ENCODE measurements at regions not wholly inside any gene's neighbourhood (a gene's known extent, or its start where the extent isn't known, plus 50 kb on each side); places are given as distances from the start of the nearest gene placed in this dataset.

DNA sequence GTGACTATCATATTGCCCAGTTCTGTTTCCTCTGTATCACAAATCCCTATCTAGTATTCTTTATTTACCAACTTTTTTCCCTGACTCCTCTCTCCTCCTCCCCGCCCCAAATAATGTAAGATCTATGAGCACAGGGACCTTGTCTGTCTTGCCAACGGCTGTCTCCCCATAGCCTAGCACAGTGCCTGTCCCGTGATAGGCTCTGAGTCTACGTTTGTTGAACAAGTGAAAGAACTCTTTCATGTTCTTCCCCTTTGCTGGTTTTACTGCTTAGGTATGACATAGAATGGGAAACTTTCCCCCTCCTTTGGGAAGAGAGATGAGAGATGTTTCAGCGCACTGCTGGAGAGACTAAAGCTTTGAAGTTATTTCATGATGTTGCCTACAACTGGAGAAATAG is 367.0 kb downstream of the PRDM2 start:
- H3K4me3 ChIP-seq = no peak overlapping the region
- TF ChIP-seq, protein P1, sequence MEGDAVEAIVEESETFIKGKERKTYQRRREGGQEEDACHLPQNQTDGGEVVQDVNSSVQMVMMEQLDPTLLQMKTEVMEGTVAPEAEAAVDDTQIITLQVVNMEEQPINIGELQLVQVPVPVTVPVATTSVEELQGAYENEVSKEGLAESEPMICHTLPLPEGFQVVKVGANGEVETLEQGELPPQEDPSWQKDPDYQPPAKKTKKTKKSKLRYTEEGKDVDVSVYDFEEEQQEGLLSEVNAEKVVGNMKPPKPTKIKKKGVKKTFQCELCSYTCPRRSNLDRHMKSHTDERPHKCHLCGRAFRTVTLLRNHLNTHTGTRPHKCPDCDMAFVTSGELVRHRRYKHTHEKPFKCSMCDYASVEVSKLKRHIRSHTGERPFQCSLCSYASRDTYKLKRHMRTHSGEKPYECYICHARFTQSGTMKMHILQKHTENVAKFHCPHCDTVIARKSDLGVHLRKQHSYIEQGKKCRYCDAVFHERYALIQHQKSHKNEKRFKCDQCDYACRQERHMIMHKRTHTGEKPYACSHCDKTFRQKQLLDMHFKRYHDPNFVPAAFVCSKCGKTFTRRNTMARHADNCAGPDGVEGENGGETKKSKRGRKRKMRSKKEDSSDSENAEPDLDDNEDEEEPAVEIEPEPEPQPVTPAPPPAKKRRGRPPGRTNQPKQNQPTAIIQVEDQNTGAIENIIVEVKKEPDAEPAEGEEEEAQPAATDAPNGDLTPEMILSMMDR (IDR thresholded peaks at IDR 0.05) = no peak
- no peaks in the 10 kb centered on the region for H3K9me3 ChIP-seq
- no peak overlapping the region for H3K27ac ChIP-seq
- no peak for DNase-seq
- intact Hi-C loops (cut with DNase I) = no loop called here
- H3K27me3 ChIP-seq = peaks cover 0 to 27% (median 5%) of the 10 kb centered on the region in 7 donors
- H3K36me3 ChIP-seq = no peaks in the 10 kb centered on the region
- ATAC-seq = no peak
- WGBS, 2 donors = 82 to 86% methylated on average over 5 of the region's 5 CpGs
- no peaks in the 10 kb centered on the region for H3K4me1 ChIP-seq

DNA sequence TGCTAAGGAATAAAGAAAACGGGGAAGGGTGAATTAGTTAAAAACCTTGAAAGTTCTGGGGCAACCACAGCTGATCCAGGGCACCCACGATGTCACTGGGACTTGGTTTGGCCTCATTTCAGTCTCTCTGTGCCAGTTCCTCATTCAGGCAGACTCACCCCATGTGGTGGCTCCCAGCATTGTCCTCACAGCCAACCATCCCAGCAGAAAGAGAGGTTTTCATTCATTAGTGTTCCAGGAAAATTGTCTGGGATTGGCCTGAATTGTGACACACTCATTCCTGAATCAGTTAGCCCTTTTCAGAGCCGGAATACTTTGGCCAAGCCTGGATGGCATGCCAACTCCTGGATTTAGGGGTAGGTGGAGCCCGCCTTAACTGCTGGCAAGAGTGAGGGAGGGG is 367.7 kb downstream of the PRDM2 start:
- no peak overlapping the region for H3K27ac ChIP-seq
- no peak for DNase-seq

DNA sequence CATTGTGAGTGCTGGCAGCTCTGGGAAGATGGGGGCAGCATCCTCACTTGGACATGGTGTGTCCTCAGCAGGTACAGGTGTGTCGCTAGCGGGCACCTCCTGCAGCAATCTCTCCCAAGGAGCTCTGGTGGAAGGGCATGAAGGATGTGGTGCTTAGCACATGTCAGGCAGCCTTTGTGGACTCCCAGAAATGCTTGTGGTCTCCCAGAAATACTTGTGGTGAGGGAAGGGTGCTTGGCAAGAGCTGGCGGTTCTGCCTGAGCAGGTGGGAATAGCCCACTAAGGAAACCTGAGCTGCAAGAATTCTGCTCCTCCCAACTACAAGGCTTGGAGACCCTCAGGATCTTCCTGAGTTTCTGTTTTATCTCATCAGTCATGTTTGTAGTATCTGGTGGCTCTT is 371.6 kb downstream of the PRDM2 start:
- intact Hi-C loops (cut with DNase I) = no loop called here
- peaks cover 0 to 36% (median 5%) of the 10 kb centered on the region in 7 donors for H3K27me3 ChIP-seq
- no peak overlapping the region for H3K4me3 ChIP-seq
- H3K36me3 ChIP-seq = no peaks in the 10 kb centered on the region
- ATAC-seq (no peak), DNase-seq (no peak)
- TF ChIP-seq, protein P1 (IDR thresholded peaks at IDR 0.05) = no peak
- no peaks in the 10 kb centered on the region for H3K4me1 ChIP-seq
- H3K9me3 ChIP-seq = no peaks in the 10 kb centered on the region
- no peak overlapping the region for H3K27ac ChIP-seq
- 84 to 89% methylated on average over 3 of the region's 3 CpGs for whole genome bisulfite sequencing, 2 donors

More for the DNA sequence above, 367.7 kb downstream of the PRDM2 start:
- Histone ChIP-seq H3K9me3 (no peaks in the 10 kb centered on the region), H3K4me1 (no peaks in the 10 kb centered on the region), H3K36me3 (no peaks in the 10 kb centered on the region), H3K27me3 (peaks cover 0 to 27% (median 5%) of the 10 kb centered on the region in 7 donors), H3K4me3 (no peak overlapping the region)
- WGBS, 2 donors = 62 to 63% methylated on average over 4 of the region's 4 CpGs
- TF ChIP-seq, protein P1 (IDR thresholded peaks at IDR 0.05) = no peak
- no peak for ATAC-seq
- intact Hi-C loops (cut with DNase I) = no loop called here

DNA sequence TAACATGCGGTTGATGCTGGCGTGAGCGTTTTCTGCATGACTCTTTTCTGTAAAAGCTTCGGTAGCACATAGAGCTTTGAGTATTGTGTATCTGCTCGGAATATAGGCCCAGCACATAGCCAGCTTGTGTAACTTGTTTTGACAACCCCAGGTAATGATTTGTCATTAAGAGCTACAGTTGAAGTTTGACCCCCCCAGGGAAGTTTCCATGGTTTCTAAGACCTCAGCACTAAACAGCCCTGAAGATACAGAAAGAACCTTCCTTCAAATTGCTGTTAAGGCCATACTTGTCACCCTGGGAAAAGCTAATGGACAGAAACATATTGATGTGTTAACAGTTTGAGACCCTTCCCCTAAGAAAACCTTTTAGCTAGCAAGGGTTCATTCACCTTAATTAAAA is 380.7 kb downstream of the PRDM2 start:
- TF ChIP-seq, protein P1 (IDR thresholded peaks at IDR 0.05) = no peak
- Histone ChIP-seq H3K27me3 (peaks cover 0 to 3% (median 0%) of the 10 kb centered on the region in 7 donors), H3K4me1 (no peaks in the 10 kb centered on the region), H3K4me3 (no peak overlapping the region), H3K9me3 (peaks cover 0 to 3% (median 0%) of the 10 kb centered on the region in 11 donors), H3K36me3 (no peaks in the 10 kb centered on the region), H3K27ac (no peak overlapping the region)
- intact Hi-C loops (cut with DNase I) = no loop called here
- 89 to 93% methylated on average over 5 of the region's 5 CpGs for WGBS, 2 donors
- no peak for ATAC-seq
- DNase-seq = no peak

Data from heart right ventricle (tissue), 16 donors.